ENCODE measurements at regions not wholly inside any gene's neighbourhood (a gene's known extent, or its start where the extent isn't known, plus 50 kb on each side); places are given as distances from the start of the nearest gene placed in this dataset.

DNA sequence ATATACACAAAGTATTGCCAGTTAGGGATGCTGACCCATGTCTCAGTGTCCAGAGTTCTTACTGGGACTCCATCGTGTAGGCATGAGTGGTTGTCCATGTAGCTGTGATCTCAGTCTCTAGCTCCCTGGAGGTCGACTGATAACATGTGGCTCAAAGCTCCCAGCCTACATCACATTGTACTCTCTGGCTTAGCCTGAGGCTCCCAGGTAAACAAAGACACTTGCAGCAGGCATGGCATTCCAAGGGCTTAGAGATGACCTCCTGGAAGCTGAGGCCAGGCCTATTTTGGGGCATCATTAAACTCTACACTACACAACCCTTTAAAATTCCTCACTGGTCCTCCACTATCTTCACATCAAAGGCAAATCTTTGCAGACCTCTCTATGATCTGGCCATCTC lies 100.8 kb upstream of the DOCK1 start:
- in situ Hi-C loops (cut with HindIII; ENCODE audit: low pct_unique_long_range_greater_than_20kb, low sequenced_read_pairs) (no loop called here), intact Hi-C loops (cut with micrococcal nuclease; ENCODE audit: unreplicated experiment) (no loop called here)
- Histone ChIP-seq H3K4me3 (ENCODE audit: low read depth in 2 of 2, low read length in 2 of 2) (no peak overlapping the region), H3K4me1 (ENCODE audit: control insufficient read depth, insufficient read depth, low read length) (no peaks in the 10 kb centered on the region), H3K36me3 (ENCODE audit: control insufficient read depth, insufficient read depth, low read length) (no peaks in the 10 kb centered on the region), H3K27me3 (ENCODE audit: control insufficient read depth, insufficient read depth, low read length) (no peaks in the 10 kb centered on the region; the same call in 1 of the 2 replicates), H3K27ac (ENCODE audit: low read length) (no peak overlapping the region), H3K9me3 (ENCODE audit: control insufficient read depth, insufficient read depth, low read depth, low read length) (no peaks in the 10 kb centered on the region)
- ATAC-seq (no peak), DNase-seq (ENCODE audit: low read depth, low spot score) (no peak)
- ChIA-PET CTCF (no interaction called here), POLR2A (no interaction called here)
- no peak for TF ChIP-seq SIN3A (IDR thresholded peaks at IDR 0.05; ENCODE audit: borderline replicate concordance, insufficient read depth, low read depth, low read length)
- no peak for TF ChIP-seq TCF7L2 (IDR thresholded peaks at IDR 0.05; ENCODE audit: low read depth, low read length)
- TF ChIP-seq REST (IDR thresholded peaks at IDR 0.05; ENCODE audit: insufficient read depth in 1 of 2, low read depth in 2 of 2, low read length in 1 of 2): no peak
- TF ChIP-seq, protein P1, sequence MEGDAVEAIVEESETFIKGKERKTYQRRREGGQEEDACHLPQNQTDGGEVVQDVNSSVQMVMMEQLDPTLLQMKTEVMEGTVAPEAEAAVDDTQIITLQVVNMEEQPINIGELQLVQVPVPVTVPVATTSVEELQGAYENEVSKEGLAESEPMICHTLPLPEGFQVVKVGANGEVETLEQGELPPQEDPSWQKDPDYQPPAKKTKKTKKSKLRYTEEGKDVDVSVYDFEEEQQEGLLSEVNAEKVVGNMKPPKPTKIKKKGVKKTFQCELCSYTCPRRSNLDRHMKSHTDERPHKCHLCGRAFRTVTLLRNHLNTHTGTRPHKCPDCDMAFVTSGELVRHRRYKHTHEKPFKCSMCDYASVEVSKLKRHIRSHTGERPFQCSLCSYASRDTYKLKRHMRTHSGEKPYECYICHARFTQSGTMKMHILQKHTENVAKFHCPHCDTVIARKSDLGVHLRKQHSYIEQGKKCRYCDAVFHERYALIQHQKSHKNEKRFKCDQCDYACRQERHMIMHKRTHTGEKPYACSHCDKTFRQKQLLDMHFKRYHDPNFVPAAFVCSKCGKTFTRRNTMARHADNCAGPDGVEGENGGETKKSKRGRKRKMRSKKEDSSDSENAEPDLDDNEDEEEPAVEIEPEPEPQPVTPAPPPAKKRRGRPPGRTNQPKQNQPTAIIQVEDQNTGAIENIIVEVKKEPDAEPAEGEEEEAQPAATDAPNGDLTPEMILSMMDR (IDR thresholded peaks at IDR 0.05): no peak
- no peak for TF ChIP-seq POLR2AphosphoS5 (IDR thresholded peaks at IDR 0.05; ENCODE audit: low read depth, low read length)
- BruUV-seq (replicated peaks): no TSS peak

DNA sequence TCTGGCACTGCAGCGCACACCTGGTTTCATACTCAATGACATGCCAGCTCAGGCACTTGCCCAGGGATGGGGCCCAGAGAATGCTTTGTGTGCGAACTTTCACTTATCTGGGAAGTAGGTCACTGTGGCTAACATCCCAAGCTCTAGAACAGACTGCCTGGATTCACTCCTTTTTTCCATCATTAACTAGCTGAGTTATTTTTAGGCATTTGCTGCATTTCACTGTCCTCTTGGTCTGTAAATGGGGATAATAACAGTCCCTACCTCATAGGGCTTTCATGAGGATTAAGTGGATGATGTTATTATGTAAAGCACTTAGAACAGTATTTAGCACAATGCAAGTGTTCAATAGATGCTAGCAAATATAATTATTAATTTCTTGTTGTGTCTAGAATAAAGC lies 98.7 kb upstream of the DOCK1 start:
- no peak overlapping the region for H3K4me3 ChIP-seq (ENCODE audit: low read depth in 2 of 2, low read length in 2 of 2)
- POLR2A ChIA-PET: no interaction called here
- no TSS peak for BruUV-seq (replicated peaks)
- intact Hi-C loops (cut with micrococcal nuclease; ENCODE audit: unreplicated experiment) (no loop called here), in situ Hi-C loops (cut with HindIII; ENCODE audit: low pct_unique_long_range_greater_than_20kb, low sequenced_read_pairs) (no loop called here)
- H3K27me3 ChIP-seq (ENCODE audit: control insufficient read depth, insufficient read depth, low read length): no peaks in the 10 kb centered on the region; the same call in 1 of the 2 replicates
- no peaks in the 10 kb centered on the region for H3K4me1 ChIP-seq (ENCODE audit: control insufficient read depth, insufficient read depth, low read length)
- CTCF ChIA-PET: no interaction called here
- no peak overlapping the region for H3K27ac ChIP-seq (ENCODE audit: low read length)
- no peaks in the 10 kb centered on the region for H3K36me3 ChIP-seq (ENCODE audit: control insufficient read depth, insufficient read depth, low read length)
- TF ChIP-seq REST (IDR thresholded peaks at IDR 0.05; ENCODE audit: insufficient read depth in 1 of 2, low read depth in 2 of 2, low read length in 1 of 2): no peak
- TF ChIP-seq, protein P1 (IDR thresholded peaks at IDR 0.05): no peak
- TF ChIP-seq TCF7L2 (IDR thresholded peaks at IDR 0.05; ENCODE audit: low read depth, low read length): no peak
- TF ChIP-seq SIN3A (IDR thresholded peaks at IDR 0.05; ENCODE audit: borderline replicate concordance, insufficient read depth, low read depth, low read length): no peak
- TF ChIP-seq POLR2AphosphoS5 (IDR thresholded peaks at IDR 0.05; ENCODE audit: low read depth, low read length): no peak
- peaks cover 9% of the 10 kb centered on the region; the same call in 1 of the 2 replicates for H3K9me3 ChIP-seq (ENCODE audit: control insufficient read depth, insufficient read depth, low read depth, low read length)
- ATAC-seq: no peak
- DNase-seq (ENCODE audit: low read depth, low spot score): no peak

Data from Panc1 (cell line).